CD4-positive, alpha-beta T cell treated with Interleukin-1 beta for 1 hour (primary cell): ENCODE measurements at regions not wholly inside any gene's neighbourhood (a gene's known extent, or its start where the extent isn't known, plus 50 kb on each side); places are given as distances from the start of the nearest gene placed in this dataset.

Experiments used
- DNase-seq, 2 donors: peaks; one replicate each; pipeline ENCODE4 v3.0.0-alpha.2; 2020 to 2022

DNA sequence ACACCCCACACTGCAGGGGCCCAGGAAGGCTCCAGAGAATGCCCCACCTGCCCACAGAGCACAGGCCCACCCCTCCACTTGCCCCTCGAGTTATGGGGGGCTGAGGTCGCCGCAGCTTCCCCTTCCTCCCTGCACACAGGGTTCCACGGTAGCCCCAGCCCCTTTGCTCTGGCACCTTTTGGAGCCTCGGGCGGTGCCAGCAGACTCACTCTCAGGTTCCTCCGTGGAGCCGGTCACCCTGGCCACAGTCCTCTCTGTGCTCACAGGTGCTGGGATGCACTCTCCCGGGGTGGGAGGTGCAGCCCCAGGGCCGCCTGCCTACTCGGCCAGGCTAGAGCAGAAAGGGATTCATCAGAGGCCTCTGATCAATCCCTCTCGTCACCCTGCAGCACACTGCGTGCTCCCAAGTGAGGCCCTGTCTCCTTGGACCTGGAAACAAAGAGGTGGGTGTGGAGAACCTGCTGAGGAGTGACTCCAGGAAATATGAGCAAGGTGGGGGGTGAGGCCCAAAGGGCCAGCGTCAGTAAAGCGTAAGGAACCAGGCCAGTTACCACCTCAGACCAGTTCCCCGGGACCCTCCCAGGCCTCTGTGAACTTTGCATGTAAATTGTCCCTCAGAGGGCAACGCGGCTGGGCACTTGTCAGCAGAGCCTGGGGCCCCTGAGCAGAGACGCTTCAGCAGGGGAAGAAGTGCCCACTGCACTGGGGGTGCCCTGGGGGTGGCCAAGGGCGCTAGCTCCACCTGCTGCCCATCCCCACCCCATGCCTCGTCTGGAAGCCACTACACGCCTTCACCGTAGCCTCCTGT is 167.8 kb downstream of the OLFM1 start:
- no peak for DNase-seq

DNA sequence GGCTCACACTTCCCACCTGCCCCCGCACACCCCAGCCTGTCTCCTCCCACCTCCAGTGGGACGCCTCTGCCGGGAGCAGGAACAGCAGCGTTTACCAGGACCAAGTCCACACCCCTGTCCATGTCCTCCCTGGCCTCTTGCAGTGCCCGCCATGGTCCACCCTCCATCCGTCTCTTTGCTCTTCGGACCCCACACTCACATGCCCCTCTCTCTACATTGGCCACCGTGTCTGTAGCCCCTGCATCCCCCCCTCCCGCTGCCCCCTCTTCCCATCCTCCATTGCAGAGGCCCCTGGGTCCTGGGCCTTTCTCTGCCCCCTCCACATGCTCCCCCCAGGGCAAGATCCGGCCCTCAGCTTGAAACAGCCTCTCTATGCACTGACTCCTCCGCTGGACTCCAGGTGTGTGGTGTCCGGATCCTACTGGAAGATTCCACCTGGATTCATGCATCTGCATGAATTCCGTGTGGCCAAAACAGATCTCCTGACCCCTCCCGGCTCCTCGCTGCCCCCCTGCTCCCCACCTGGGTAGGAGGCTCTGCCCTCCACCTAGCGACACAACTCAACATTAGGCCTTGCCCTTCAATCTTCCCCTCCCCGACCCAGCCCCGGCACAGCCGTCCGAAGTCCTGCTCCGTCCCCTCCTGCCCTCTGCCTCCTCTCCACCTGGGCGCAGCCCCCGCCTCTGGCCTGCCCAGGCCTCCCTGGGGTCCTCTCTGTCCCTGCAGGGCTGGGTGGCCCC is 168.5 kb downstream of the OLFM1 start:
- DNase-seq = no peak

DNA sequence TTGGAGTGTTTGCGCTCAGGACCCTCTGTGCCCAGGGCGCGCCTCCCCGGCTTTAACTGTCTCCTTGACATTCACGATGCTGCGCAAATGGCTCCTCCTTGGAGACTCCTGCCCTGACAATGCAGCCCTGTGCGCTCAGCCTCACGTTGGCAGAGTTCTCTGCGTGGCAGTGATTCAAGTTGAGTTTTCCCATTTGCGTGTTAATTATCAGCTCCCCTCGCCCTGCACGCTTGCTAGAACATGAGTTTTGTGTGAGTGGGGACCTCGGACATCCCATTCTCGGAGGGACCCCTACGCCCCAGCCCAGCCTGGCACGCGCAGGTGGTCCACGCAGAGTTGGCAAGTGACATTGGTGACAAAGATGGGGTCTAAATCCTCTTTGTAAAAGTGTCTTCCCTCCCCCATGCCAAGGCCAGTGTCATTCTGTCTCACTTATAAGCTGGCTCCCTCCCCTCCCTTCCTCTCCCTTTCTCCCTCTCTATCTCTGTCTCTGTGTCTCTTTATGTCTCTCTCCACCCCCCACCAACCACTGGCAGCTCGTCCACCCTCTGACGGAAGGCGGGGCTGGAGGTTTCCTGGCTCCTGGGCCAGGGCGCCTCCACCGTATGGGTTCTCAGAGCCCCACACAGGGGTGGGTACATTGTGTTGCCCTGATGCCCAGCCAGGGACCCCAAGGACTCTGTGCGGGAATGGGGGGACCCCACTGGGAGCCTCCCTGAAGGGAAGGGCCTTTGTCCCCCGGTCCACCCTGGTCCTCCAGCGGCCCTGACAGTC is 169.3 kb downstream of the OLFM1 start:
- DNase-seq = no peak

DNA sequence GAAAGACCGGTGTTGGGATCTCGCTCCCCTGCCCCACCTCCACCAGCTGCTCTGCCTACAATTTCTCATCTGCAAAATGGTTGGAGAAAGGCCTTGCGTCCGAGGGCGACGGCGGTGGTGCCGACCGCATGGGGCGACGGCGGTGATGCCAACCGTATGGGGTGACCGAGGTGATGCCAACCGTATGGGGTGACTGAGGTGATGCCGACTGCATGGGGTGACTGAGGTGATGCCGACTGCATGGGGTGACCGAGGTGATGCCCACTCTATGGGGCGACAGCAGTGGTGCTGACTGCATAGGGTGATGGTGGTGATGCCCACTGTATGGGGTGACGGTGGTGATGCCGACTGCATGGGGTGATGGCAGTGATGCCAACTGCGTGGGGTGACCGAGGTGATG is 171.0 kb downstream of the OLFM1 start:
- no peak for DNase-seq

DNA sequence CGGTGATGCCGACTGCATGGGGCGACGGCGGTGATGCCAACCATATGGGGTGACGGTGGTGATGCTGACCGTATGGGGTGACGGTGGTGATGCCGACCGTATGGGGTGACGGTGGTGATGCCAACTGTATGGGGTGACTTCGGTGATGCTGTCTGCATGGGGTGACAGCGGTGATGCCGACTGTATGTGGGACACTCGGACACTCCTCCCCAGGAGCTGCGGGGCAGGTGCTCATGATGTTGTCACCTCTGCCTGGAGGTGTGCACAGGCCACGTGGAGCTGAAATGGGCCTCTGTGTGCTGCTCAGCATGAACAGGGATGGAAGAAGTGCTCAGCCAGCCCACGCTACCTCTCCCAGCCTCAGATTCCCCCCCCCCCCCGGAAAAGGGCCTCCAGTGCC is 171.8 kb downstream of the OLFM1 start:
- DNase-seq = no peak

DNA sequence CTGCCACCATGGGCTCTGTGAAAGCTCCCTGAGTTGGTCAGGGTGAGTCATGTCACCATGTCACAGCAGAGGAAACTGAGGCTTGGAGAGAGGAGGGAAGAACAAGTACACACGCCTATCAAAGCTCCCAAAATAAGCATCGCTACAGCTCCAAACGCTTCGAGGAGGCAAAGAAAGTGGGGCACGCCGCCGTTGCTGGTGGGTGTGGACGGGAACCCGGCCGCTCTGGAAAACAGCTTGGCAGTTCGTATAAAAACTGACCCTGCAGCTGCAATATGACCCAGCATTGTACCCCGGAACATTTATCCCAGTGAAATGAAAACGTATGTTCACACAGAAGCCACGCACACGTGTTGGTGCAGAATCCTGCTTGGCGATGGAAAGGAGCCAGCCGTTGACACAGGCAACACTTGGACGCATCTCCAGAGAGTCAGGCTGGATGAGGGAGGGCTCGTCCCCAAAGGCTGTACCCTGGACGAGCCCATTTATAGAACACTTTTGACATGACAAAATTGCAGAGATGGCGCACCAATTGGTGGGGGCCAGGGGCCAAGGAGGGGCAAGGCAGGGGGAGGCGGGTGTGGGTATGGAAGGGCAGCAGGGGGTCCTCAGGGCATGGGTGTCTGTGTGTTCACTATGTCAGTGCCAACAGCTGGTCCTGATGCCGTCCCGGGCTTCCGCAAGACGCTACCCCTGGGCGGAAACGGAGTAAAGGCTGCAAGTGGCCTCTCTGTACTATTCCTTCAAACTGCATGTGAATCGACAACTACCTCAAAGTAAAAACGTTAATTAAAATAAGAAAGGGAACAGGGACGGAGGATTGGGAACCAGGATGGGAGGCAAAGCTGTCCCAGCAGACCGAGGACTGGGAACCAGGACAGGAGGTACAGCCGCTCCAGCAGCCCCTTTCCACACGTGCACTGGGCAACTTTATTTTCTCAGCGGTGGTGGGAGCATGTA is 173.0 kb downstream of the OLFM1 start:
- no peak for DNase-seq

DNA sequence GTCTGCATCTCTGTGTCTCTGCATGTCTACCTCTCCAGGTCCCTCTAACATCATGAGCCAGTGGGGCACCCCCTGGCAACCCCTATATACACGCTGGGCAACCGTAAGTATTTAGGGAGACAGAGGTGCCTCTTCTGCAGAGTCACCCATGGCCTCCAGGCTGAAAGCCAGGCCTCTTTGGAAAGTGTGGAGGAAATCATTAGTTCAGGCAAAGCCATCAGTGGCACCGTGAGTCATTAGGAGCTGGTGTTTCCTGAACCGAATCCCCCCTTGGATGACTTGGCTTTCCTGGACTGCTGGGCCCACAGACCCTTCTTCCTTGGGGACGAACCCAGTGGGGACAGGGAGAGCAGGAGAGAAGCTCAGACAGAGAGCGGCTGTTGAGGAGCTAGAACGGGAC is 174.8 kb downstream of the OLFM1 start:
- no peak for DNase-seq

DNA sequence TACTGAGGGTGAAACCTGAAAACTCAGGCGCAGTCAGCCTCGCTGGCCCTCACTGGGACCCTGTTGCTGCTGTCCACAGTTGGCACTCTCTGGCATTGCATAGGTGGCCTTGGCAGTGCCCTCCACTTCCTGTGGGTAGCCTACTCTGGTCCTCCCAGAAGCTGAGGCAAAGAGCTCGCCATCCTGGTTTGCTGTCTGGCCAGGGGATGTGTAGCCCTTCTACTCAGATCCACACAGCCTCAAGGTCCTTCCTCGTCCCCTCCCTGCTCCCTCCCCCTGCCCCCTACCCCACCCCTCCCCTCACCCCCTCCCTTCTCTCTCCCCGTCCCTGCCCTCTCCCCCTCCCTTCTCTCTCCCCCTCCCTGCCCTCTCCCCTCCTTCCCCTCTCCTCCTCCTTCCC is 176.0 kb downstream of the OLFM1 start:
- DNase-seq = no peak

DNA sequence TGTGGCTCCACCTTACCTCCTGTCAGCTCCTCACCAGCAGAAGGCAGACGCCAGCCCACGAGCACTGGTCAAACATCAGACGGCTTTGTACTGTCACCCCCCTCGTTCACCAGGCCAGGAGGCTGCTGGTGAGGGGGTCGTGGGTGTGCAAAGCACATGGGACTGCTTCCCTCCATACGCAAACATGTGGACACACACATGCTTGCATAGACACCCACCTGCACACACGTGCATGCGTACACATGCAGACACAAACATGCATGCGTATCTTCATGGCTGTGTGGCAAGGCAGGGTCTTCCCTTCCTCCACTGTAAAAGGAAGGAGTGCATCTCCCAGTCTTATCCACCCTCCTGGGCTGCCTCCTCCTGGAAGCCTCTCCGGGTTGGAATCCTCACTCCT is 178.5 kb downstream of the OLFM1 start:
- no peak for DNase-seq

DNA sequence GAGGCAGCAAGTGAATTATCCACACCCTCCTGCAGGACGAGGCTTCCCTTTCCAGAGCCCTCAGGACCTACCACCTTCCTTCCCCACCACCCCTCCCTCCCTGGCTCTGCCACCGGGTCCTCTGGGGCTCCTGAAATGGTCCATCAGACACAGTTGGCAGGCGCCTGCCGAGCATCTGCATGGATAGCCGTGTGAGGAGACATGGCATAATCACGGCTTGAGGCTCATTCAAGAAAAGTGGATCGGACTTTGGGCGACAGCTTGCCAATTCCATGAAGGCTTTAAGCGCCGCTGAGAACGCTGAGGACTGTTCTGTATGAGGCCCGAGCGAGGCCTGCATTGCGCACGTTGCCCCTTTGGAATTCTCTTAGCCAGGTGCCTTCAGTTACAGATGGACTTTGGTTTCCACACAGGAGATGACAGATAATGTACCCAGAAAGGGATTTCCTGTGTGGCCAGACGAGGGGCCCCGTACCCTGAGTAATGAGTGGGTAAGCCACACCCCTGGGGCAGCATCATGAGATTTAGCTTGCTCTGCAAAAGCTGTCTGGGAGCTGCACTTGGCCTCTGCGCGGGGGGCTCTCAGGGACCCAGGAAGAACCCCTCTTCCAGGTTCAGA is 179.8 kb downstream of the OLFM1 start:
- DNase-seq = no peak

DNA sequence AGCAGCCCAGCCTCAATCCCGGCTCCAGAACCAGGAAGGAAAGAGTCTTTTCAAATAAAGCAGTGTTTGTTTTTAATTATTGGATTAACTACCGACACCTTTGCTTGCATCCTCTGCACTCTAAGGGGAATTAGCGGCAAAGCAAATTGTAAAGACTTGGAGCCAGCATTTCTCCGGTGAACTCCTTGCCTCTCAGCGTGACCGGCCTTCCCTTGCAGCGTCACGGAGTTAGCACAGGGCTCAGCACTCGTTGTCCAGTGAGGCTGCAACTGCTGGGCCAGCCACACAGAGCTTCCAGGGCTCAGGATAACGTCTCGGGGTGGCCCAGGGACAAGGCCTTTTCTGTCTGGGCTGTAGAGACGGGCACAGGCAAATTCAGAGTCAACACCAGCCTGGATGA is 180.6 kb downstream of the OLFM1 start:
- no peak for DNase-seq

DNA sequence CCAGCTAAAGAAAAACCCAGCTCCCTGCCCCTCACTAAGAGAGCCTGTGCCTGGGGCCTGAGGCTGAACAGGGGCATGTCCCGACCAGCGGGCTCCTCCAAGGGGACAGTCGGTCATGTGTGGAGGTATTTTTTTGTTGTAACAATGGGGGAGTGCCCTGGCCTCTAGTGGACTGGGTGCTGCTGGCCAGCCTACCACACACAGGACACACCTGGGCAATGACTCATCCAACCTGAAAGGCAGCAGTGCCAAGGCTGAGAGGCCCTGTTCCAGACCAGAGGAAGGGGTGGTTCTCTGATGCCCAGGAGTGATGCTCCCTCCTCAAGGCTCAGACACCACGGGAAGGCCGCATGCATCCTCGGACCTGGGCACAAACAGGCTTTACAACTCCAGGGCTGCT is 181.5 kb downstream of the OLFM1 start:
- DNase-seq = no peak

DNA sequence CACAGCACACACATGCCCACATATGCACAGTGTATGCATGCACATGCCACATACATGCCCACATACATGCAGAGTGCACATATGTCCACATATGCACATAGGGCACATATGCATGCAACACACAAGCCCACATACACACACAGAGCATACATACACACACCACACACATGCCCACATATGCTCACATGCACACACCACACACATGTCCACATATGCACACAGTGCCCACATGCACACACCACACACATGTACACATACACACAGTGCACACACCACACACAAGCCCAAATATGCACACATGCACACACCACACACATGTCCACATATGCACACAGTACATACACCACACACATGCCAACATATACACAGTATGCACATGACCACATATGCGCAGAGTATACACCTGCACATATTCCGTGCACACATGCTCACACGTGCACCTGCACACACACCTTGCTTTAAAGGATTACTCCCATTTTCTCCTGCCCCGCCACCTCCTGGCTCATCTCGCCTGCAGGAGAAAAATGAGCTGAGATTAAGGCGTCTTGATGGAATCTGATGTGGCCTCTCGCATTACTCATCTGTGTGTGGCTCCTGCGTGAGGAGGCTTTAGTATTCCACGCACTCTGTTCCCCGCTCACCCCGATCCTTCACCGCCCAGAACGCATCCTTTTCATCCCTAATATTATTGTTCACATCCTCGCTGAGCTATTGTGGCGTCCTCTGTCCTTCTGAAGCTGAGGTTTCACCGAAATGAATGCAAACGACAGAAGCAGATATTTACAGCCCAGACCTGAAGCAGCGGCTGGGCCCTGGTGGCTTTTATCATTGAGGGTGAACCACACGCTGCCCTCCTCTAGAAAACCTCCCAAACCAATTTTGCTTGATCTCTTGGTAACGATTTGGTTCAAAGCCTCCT is 182.7 kb downstream of the OLFM1 start:
- DNase-seq = no peak

DNA sequence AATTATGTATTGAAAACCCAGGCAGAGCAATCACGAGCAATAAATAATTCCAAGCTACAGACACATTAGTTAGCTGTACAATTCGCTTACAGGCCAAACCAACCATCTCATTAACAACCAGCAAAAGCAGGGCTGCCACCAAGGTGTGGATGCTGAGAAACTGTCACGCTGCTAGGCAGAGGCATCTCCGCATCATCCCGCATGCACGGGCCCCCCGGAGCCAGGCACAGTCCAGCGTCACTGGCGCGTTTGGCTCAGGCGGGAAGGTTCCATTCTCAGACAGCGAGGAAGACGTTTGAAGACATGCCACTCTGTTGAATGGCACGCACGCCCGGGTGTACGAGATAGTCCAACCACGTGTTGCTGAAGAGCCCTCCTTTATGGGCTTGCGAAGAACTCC is 184.0 kb downstream of the OLFM1 start:
- DNase-seq = no peak

DNA sequence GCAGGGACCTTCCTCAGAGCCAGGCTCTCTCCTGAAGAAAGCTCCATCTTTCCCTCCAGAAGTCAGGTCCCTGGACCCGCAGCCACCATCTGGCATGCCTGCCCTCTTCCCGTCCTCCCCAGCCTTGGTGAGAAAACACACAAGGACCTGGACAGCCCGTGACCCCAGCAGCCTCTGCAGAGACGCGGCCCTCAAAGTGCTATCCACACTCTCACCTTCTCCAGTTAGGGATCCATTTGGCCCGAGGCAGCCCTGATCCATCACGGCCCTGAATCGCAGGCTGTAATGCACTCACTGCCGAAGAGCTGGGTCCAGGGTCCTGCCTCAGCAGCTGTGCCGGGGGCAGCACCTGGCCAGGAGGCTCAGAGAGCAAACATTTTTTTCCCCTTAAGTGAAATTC is 185.1 kb downstream of the OLFM1 start:
- no peak for DNase-seq

DNA sequence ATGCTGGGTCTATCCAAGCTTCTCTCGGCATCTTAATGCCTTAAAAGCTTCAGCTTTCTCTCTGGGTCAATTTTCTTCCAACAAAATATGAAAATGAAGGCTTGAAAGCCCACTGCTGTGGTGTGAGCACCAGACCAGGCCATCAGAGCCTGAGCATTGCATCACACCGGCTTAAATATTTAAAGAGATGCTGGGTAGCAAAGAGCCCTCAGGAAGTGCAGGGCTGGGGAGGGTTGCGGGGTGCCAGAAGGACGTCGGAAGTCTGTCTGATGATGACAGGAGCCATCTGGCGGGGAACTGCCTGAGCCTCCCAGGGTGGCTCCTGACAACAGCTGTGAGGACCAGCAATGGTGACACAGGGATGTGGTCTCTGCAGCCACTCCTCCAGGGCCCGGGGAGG is 185.5 kb downstream of the OLFM1 start:
- DNase-seq = no peak

DNA sequence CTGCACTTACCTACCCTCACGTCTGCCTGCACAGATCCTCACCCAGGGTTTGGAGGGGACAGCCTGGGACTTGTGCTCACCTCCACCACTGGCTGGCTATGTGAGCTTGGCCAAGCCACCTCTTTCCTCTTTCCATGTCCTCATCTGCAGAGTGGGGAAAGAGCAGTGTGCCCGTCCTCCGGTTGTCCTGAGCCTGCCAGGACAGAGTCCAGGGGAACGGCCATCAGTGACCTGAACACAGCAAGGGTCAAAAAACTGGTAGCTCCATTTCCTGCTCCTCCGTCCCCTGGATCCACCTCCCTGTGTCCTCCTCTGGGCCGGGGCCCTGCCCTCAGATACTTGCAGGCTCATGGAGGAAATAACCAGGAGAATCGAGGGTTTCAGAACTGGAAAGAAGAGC is 187.7 kb downstream of the OLFM1 start:
- DNase-seq = no peak

DNA sequence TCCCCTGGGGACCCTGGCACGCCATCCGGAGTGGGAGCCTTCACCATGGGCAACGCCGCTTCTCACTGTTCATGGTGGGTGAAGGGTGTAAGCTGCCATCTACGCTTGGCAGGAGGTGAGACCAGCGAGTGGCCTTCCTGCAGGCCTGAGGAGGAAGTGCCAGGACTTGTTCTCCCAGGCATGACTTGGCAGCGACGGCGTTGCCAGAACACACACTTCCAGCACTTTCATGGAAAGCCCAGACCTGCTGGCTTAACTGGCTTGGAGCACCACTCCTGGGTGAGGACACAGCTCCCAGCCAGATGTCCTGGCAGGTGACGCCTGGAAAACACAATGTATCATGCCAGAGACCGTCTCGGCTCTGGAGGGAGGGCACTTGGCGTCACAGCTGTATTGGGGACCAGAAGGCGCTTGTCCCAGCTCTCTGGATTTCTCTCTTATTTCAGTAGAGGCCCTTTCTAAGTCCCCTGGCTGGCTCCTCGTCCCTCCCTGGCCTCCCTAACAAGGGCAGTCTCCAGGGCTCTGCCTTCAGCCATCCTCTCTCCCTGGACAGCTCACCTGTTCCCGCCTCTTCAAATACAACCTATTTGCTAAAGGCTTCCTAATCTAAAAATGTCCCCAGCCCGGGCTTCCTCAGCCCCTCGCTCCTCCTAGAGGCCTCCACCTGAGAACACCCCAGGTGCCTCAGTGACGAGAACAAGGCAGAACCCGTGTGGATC is 188.3 kb downstream of the OLFM1 start:
- no peak for DNase-seq

DNA sequence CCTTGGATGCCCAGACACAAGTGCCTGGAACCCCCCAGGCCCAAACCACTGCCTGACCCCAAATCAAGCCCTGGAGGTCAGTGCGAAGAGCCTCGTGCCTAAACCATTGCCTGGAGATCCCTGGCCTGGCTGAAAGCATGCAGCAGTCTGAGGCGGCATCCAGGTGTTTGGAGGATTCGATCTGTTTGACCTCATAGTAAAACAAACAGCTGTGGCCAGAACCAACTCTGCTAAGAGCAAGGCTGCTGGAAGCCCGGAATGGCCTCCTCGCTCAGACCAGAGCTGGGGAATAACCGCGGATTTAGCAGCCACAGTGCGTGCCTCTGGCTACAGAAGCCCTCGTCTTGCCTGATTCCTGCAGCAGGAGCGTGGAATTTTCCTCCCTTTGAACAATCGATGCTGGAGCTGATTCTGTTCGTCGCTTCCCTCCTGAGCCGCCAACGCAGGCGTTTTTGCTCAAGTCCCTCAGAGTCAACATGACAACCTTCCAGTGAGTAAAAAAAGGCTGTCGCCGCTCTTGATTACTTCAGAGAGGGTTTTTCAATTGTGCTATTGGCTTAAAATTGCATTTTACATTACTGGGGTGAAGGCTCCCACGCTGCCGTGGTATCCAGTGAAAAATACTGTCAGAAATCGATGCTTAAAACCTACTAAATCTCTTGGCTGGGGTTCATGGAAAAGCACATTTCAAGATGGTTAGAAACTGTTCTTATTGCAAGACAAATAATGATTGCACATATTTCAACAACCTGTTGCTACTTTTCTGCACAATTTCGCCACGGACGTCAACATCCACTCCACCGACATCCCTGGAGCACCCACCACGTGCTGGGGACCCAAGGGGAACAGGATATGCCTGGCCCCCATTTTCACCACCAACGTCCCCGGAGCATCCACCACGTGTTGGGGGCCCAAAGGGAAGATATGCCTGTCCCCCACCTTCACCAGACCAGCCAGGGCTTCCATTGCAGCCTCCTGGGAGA is 190.0 kb downstream of the OLFM1 start:
- no peak for DNase-seq
